ENCODE measurements at regions not wholly inside any gene's neighbourhood (a gene's known extent, or its start where the extent isn't known, plus 50 kb on each side); places are given as distances from the start of the nearest gene placed in this dataset.

DNA sequence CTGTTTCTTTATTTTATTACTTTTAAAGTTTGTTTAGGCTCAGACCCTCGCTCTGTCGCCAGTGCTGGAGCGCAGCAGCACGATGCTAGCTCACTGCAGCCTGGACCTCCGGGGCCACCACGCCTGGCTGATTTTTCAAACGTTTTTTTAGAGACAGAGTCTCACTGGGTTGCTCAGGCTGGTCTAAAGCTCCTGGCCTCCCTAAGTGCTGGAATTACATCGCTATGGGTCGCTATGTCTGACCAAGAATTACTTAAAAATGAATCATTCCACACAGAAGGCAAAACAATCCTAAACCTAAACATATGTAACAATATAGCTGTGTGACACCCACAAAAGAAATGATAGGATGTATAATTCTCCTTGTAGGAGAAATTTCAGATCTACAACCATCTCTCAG, 86.9 kb upstream of the SIMC1 start:
- no peak for DNase-seq

DNA sequence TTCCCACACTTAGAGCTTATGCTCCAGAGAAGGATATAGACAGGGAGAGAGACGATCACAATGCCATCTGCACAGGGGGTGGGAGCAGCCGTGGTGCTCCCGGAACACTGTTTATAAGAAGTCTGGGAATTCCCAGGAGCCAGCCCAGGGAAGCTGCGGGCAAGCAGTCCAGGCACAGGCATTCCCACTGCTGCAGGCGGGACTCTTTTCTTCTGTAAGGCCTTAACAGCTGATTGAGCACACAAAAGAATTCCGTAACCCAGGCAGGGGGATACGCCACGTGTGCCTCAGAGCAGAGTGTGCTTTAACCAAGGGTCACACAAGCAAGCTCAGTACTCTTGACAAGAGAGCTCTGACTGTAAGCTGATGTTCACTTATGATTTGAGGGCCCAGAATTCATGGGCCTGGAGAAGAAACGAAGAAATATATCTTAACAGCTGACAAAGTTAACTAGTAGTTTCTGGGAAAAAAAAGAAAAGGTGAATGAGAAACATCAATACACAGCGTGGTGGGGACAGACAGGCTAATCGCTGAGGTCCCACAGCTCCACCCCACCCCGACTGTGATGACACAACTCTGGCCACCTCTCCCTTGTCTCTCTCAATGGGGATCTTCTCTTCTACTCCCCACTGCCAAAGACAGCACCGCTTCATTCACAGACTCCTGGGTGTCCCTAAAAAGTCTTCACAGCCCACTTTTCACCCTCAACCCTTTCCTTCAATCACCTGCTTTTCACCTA, 85.9 kb upstream of the SIMC1 start:
- no peak for DNase-seq

DNA sequence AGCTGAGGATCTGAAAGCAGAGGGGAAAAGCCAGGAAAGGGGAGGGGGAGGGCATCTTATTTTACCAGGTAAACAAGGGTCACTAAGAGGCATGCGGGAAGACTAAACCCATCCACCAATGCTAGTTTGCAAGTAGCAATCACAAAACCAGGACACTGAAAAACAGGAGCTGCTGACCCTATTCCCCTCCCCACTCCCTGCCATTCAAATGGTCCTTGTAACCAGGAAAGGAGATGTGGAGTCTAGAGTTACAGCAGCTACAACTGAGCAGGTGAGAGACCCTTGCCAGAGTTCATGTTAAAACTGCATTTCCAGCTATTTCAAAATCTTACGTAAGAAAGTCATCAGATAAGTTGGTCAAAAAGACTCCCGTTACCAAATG, 85.3 kb upstream of the SIMC1 start:
- no peak for DNase-seq

DNA sequence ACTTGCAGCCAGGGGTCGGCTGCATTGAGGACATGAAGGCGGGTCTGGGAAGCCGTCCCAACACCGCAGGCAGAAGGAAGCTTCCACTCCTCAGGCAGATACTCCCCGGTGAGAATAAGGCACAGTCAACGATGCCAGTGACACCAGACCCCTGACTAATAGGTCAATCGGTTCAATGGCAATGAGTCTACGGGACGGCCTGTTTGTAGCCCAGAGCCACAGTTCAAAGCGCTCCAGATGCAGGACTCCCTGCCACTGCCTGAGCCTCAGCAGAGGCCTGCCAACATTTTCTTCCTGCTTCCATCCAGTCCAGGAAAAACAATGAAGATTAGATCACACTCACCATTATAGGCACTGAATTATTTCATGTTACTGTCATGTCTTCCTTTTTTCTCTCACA, 84.5 kb upstream of the SIMC1 start:
- DNase-seq = no peak

DNA sequence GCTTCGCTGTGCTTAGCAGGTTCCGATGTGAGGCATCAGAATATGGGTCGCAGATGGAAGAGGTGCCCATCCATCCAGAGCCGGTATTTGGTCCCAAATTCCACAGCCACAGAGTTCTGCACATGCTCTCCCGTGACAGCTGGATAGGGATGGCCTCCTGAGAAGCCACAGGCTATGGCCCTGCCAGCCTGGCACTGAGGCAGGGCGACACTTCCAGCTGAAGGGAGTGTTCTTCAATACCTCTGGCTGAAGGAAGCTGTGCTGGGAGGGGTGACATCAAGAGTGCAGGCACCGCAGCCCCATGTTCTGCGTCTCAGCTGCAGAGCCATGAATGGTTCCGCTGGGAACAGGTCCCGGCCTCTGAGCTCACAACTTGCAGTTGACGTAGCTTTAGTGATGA, 83.4 kb upstream of the SIMC1 start:
- no peak for DNase-seq

DNA sequence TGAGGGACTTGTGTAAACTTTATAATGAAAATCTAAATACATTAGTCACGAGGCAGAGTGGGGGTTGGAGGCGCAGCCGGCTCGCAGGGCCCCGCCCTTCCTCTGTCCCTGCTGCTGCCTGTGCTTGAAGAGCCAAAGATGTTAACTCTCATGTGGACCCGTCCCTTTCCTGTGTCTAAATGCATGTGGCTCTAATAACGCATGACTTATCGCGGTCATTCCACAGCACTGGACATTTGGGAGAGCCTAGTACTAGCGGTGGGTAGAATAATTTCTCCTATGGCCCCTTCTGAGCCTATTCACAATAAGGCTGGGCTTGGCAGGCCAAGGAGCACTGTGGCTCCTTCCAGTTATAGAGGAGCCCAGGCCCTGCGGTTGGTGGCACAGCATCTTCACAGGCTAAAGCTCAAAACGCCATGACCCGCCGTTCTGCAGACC, 82.3 kb upstream of the SIMC1 start:
- no peak for DNase-seq

DNA sequence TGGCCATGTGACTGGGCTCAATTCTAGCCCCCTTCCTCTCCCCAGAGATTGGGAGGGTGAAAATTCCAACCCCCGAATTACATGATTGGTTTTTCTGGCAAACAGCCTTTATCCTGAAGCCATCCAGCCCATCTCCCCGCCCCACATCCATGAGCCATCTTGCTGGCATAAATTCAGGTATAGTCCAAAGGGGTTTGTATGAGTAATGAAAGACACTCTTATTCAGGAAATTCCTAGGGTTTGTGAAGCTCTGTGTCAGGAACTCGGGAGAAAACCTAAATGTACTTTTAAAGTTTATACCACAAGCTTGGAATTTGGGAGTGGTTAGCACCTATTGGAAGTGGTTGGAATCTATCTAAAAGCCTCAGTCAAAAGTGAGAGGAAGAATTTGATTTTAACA, 80.6 kb upstream of the SIMC1 start:
- DNase-seq = no peak

DNA sequence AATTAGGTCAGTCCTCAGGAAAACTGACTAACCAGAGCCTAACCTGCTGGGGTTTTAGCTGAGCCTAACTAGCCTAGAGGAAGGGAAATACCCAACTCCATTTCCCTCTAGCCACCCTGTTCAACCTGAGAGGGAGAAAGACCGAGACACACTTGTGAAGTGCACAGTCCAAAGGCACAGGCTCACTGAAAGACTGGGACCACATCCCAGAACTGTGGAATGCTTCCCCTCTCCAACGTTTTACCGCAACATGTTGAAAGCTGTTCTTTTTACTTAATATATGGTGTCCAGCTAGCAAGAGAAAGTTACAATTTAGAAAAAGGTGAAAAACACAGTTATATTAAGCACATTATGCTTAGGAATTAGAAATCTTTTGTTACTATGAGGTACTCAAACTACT, 76.8 kb upstream of the SIMC1 start:
- no peak for DNase-seq

DNA sequence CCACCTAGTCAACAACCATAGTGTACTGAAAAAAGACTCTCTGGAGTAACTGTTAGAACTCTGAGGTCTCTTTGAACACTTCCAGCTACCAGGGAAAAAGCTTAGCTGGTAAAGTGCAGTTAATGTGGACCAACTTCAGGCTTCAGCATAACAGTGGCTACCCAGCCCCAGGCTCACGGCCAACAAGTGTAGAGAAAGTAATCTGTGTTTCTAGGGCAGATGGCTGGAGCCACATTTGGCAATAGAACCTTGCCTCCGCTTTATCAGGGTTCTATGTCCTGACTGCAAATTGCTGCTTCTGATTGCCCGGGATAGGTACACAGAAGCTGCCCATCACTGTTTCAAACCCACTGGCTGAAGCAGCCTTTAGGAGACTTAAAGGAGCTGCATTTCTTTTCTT, 76.0 kb upstream of the SIMC1 start:
- no peak for DNase-seq

DNA sequence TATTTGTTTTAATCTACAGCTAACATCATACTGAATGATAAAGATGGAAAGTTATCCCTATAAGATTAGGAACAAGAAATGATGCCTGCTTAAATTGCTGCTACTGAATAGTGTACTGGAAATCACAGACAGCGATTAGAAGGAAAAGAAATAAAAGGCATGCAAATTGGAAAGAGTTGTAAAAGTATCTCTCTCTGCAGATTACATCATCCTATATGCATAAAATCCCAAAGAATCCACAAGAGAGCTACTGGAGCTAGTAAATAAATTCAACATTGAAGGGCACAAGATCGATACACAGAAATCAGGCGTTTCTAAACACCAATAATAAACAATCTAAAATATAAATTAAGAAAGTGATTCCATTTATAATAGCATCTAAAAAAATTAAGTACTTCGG, 75.3 kb upstream of the SIMC1 start:
- no peak for DNase-seq

DNA sequence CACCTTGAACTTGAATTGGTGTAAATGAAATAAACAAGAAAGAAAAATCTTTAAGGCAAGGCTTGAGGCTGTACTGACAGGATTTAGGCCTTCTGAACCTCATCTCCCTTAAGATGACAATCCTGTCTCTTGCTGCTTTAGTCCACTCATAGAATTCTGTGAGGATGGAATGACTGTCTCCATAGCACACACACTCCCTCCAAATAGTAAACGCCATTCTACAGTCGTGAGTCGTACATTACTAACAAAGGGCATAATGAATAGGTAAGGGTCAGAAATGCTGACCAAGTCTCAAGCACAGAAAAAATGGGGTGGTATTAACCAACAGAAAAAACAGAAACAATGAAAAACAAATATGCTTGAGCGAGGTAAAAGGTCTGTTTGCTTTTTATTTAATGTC, 71.8 kb upstream of the SIMC1 start:
- DNase-seq = no peak

DNA sequence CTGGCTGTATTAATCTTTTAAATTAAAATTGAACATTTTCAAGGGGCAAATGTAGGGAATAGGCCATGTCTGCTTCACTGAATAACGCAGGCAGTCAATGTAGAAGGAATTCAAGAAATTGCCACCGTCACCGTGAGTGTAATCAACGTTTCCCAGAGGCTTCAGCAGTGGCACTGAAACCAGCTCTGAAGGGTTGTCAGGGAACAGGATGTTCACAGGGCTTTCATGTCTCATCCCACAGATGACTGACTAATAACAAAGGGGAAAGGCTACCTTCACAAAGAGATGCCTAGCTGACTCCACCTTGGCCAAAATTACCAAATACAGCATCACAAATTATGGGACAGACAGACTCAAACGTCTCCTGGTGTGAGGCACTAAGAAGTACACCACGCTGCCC, 70.4 kb upstream of the SIMC1 start:
- DNase-seq = no peak

DNA sequence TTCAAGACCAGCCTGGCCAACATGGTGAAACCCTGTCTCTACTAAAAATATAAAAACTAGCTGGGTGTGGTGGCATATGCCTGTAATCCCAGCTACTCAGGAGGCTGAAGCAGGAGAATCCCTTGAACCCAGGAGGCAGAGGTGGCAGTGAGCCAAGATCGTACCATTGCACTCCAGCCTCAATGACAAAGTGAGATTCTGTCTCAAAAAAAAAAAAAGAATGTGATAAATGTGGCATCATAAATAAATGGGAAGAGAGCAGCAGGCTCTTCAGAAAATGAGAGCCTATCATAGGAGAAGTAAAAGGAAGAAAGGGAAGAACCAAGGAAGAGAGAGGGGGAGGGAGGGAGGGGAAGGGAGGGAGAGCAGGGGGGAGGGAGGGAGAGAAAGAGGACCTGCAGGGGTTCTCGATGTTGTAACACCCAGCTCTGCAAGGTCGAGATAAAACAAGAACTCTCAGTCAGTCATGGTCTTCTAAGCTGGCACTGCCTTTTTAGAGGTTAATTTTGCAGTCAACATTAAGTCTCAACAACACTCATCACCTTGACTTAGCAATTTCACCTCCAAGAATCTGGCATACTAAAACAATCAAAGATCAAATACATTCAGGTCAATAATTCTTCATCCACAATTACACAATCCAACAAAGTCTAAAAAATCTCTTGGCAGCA, 68.7 kb upstream of the SIMC1 start:
- DNase-seq = no peak

DNA sequence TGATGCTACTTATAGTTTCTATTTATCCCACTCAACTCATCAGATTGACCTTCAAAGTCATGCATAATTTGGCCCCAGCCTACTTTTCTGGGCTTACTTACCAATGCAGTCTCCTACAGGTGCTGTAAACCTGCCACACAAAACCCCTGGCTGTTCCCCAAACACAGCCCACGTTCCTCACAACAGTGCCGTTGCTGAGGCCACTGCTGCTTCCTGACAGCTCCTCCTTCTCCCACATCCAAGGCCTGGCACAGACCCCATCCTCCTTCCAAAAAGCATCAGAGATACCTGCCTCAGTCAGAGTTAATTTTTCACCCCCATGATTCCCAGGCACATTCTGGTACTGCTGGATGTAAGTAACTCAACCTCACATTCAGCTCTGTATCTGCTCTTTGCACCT, 68.1 kb upstream of the SIMC1 start:
- no peak for DNase-seq

DNA sequence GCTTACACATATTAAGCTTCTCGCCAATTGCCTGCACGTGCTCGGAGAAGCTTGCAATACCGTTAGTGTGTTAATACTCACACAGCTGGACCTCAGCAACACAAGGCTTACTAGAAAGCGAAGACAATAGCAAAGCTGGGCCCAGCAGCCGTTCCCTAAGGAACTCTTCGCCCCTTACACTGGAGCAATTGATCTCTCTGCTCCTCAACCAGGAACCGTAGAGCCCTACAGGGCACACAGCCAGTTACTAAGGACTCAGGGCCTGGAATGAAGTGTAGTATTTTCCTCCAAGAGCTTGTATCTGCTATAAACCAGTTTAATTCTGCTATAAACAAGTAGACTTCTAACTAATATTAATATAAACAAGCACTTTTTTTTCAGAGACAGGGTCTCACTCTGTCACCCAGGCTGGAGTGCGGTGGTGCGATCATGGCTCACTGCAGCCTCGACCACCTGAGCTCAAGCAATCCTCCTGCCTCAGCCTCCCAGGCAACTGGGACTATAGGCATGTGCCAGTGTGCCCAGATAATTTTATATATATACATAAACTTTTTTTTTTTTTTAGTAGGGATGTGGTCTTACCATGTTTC, 67.0 kb upstream of the SIMC1 start:
- DNase-seq = no peak

DNA sequence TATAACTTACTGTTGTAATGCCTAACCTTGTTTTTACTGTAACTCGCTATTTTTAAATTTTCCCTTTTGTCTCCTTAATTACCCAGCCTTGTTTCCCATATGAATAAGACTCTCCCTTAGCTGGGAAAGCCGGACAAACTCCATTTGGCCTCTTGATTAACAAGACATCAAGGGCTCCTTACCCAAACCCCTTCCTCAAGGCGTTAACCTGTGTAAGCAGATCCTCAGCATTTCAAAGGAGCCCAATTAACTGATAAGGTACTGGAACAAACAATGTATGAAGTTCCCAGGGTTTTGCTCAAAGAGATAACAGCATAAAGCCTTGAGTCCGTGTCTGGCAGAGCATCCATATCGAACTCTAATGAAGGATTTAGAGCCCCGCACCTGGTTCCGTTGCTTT, 66.0 kb upstream of the SIMC1 start:
- DNase-seq = no peak

DNA sequence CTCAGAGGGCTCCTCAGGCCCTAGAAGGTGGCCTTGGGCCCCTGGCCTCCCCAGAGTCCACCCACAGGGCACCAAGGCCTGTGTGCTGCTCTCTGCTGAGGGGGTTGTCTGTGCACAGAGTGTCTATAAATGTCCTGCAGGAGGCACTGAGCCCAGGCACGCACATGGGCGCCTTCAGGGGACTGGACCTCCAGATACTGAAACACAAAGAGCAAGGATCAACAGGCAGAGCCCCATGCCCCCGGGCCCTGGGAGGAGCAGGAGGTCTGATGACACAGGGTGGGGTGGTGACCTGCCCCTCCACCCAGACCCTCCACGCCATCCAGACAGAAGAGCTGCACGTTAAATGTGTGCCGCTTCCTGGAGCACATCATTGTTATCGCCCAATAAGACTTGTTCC, 64.6 kb upstream of the SIMC1 start:
- DNase-seq = no peak

DNA sequence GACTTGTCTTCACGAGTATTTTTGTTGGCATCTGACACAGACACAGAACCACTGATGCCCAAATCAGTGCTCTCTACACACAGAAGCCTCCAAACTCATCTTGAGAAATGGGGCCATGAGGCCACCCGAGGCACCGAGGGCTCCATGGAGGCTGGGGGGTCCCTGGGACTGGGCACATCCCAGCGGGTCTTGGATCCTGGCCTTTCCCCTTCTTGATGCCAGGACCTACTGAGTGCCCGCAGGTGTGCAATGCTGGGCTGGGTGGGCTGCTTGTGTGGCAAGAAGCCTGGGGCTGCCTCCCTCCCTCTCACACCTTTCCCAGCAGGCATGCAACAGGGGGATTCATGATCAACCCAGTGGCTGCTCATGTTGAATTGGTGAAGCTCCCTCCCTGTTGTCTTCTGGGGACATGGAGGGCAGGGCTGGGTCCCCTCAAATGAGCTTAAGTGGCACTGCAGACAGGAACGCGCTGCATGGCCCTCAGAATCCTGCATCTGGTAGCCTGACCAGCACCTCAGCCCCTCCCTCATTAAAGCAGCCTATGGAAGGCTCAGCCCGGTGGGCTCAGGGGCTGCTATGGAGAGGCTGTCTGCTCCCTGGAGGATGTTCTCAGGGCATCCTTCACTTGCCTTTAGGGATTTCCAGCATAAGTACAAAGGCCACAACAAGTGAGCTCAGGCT, 63.7 kb upstream of the SIMC1 start:
- no peak for DNase-seq

DNA sequence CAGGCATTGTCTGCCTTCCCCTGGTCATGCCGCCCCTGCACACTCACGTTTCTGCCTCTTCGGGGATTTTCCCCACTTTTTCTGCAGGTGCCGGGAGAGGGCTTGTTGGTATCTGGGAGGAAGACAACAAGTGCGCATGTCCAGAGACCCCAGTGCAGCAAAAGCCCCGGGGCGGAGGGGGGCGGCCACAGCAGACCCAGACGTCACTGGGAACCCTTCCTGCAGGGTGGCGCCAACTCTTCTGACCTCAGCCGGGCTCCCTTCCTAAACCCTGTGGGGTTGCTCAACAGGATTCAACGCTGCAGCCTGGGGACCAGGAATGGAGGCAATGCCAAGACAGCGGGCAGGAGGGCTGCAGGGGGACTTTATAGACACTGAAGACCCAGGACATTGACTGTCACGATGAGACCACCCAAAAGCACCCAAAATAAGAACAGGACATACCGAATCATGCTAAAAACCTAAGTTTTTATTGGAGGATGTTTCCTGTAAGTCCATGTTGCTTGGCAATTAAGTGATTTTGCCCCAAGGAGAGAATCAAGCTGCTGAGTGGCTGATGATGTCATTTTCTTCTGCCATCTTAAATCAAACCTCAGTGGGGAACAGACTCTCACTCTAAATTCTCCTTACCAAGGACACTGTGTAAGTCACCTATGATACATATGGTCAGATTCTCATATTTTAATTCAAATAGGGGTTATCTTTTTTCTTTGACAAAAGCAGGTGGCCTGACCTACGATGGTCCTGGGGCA, 62.9 kb upstream of the SIMC1 start:
- DNase-seq = no peak

DNA sequence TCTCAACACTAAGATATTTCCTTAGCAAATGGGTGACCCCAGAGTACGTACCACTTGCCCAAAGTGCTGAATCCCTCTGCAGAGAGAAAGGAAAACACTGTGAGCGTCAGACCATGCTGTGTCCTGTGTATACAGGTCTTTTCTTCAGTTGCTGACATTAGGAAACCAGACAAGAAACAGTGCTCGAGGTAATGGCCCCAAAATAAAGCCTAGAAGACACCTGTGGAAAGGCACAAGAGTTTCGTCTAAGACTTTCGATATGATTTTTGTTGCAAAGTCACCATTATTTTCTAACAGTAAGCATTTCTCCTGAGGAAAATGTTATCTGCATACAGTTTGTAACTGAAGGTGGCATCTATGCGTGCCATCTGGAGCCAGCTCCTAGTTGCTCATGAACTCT, 62.0 kb upstream of the SIMC1 start:
- DNase-seq = no peak

DNA sequence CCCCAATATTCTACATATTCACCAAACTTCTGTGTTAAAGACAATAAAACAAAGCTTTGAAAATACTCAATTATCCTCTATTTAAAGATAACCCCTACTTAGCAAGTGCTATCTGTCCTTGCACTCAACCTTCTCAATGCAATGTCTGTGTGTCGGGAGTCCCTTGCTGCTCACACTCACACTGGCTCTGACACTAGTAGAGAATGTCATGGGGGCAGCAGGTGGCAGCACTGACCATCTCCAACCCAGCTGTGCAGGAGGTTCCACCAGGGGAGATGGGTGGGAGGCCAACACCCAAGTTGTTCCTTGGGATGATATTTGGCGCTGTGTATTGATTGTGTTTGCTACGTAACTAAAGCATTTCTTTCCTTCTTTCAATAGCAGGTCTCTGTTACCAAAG, 59.4 kb upstream of the SIMC1 start:
- DNase-seq = no peak

DNA sequence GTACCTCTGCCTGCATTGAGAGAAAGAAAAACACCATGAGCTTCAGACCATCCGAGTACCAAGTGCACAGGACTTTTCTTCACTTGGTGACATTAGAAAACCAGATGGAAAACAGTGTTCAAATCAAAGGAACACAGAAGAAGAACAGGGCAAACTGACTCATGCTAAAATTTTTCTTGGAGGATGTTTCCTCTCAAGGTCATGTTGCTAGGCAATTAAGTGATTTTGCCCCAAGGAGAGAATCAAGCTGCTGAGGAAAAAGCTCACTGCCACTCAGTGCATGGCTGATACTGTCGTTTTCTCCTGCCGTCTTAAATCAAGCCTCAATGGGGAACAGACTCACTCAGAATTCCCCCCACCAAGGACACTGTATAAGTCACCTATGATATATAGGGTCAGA, 57.9 kb upstream of the SIMC1 start:
- no peak for DNase-seq

DNA sequence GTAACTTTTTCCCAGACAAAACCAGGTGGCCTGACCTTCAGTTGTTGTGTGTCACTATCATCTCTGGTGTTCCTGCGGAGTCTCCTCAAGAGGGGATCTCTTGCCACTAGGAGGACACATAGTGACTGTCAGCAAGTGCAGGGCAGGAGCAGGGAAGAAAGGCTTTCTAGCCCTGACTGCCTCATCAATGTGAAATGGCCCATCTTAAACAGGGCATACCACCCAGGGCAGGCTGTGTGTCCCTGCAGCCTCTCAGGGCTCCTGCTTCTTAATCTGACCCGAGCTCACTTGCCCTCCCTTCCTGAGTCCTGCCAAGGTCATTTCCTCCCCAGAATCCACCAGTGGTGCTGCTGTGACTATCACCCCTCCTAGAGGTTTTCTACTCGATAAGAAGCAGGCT, 57.4 kb upstream of the SIMC1 start:
- DNase-seq = no peak
